ENCODE measurements at regions not wholly inside any gene's neighbourhood (a gene's known extent, or its start where the extent isn't known, plus 50 kb on each side); places are given as distances from the start of the nearest gene placed in this dataset.

GRCh38 chr2:36173760-36174404 is 181.7 kb upstream of the CRIM1 start (continued):
- no peak for TF ChIP-seq CHD2 (IDR thresholded peaks at IDR 0.05; ENCODE audit: low read length, partially characterized antibody)
- no peak for TF ChIP-seq NFIC (IDR thresholded peaks at IDR 0.05; ENCODE audit: borderline replicate concordance)
- TF ChIP-seq RAD21 (IDR thresholded peaks at IDR 0.05; ENCODE audit: low read length), result no peak
- no peak for TF ChIP-seq FOSL2 (IDR thresholded peaks at IDR 0.05; ENCODE audit: borderline replicate concordance, low read depth)
- TF ChIP-seq USF2 (IDR thresholded peaks at IDR 0.05; ENCODE audit: borderline replicate concordance, low read depth, low read length), result no peak
- no peak for TF ChIP-seq IRF3 (IDR thresholded peaks at IDR 0.05; ENCODE audit: low read depth, low read length)
- TF ChIP-seq FOXJ3 (CRISPR knock-in tag; IDR thresholded peaks at IDR 0.05), result no peak
- no peak for TF ChIP-seq MEF2A (IDR thresholded peaks at IDR 0.05; ENCODE audit: borderline replicate concordance, low read depth)
- no peak for TF ChIP-seq PBX3 (IDR thresholded peaks at IDR 0.05)
- TF ChIP-seq EP300 (IDR thresholded peaks at IDR 0.05; ENCODE audit: borderline replicate concordance in 1 of 2, low read depth in 1 of 2, low read length in 1 of 2), result no peak

DNA sequence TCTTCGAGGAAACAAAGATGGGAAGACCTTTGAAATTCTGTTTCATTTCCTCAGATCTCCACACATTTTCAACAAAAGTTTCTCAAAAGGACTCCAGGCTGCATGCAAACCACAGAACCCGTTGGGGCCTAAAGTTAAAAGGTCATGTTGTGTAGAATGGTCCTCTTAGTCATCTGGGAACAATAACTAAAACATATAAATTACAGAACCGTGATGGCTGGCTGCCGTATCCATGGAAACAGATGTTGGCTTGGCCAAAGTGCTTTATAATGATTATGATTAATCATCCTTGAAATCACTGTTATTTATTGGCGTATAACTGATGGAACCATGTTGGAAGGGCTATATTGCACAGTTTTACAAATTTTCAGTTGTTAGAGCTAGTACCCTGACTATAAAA is 182.8 kb upstream of the CRIM1 start:
- no peak for DNase-seq
- H3K9ac ChIP-seq, result no peak overlapping the region
- H3K79me2 ChIP-seq (ENCODE audit: insufficient read depth), result no peaks in the 10 kb centered on the region
- ChIA-PET CTCF (interaction anchor here (1.1 kb wide), 1 partner anchor 15 kb away, joined by 3 read pairs; no protein-coding TSS in a partner anchor), POLR2A (no interaction called here)
- 9% methylated on average over 5 of the region's 5 CpGs for WGBS (ENCODE audit: low lambda C conversion rate)
- no peaks in the 10 kb centered on the region for H4K20me1 ChIP-seq (ENCODE audit: insufficient read depth)
- H3K4me2 ChIP-seq, result no peak overlapping the region
- no peak overlapping the region for H3K4me3 ChIP-seq (ENCODE audit: low read depth in 2 of 2, low read length in 1 of 2)
- no peaks in the 10 kb centered on the region for H3K27me3 ChIP-seq (ENCODE audit: insufficient read depth)
- H3K9me2 ChIP-seq, result no peaks in the 10 kb centered on the region
- H3K27ac ChIP-seq (ENCODE audit: low read depth in 2 of 2, low read length in 1 of 2), result no peak overlapping the region
- peaks cover 6% of the 10 kb centered on the region for H3F3A ChIP-seq (replicated peaks; ENCODE audit: insufficient read depth)
- no peak overlapping the region for H2AFZ ChIP-seq (ENCODE audit: low read depth)
- no peaks in the 10 kb centered on the region for H3K4me1 ChIP-seq (ENCODE audit: control insufficient read depth in 1 of 2, insufficient read depth in 2 of 2, low read depth in 1 of 2, low read length in 1 of 2)
- H3K9me3 ChIP-seq, result no peaks in the 10 kb centered on the region
- no peaks in the 10 kb centered on the region for H3K36me3 ChIP-seq (replicated peaks in 1 of 2; ENCODE audit: control insufficient read depth in 1 of 2, insufficient read depth in 2 of 2, low read length in 1 of 2)
- no peak for TF ChIP-seq USF2 (IDR thresholded peaks at IDR 0.05; ENCODE audit: borderline replicate concordance, low read depth, low read length)
- no peak for TF ChIP-seq EZH2phosphoT487 (IDR thresholded peaks at IDR 0.05; ENCODE audit: borderline replicate concordance, low read depth)
- TF ChIP-seq JUND (IDR thresholded peaks at IDR 0.05), result no peak
- TF ChIP-seq GATA2 (CRISPR knock-in tag; IDR thresholded peaks at IDR 0.05), result no peak
- no peak for TF ChIP-seq RFX5 (IDR thresholded peaks at IDR 0.05; ENCODE audit: low read length)
- TF ChIP-seq NRF1 (IDR thresholded peaks at IDR 0.05; ENCODE audit: low read depth, low read length), result no peak
- no peak for TF ChIP-seq GABPA (IDR thresholded peaks at IDR 0.05; ENCODE audit: low read depth)
- TF ChIP-seq, protein P1, sequence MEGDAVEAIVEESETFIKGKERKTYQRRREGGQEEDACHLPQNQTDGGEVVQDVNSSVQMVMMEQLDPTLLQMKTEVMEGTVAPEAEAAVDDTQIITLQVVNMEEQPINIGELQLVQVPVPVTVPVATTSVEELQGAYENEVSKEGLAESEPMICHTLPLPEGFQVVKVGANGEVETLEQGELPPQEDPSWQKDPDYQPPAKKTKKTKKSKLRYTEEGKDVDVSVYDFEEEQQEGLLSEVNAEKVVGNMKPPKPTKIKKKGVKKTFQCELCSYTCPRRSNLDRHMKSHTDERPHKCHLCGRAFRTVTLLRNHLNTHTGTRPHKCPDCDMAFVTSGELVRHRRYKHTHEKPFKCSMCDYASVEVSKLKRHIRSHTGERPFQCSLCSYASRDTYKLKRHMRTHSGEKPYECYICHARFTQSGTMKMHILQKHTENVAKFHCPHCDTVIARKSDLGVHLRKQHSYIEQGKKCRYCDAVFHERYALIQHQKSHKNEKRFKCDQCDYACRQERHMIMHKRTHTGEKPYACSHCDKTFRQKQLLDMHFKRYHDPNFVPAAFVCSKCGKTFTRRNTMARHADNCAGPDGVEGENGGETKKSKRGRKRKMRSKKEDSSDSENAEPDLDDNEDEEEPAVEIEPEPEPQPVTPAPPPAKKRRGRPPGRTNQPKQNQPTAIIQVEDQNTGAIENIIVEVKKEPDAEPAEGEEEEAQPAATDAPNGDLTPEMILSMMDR (IDR thresholded peaks at IDR 0.05), result no peak
- no peak for TF ChIP-seq IRF3 (IDR thresholded peaks at IDR 0.05; ENCODE audit: low read depth, low read length)
- TF ChIP-seq POLR2AphosphoS5 (IDR thresholded peaks at IDR 0.05; ENCODE audit: low read depth, low read length), result no peak
- no peak for TF ChIP-seq FOXM1 (IDR thresholded peaks at IDR 0.05; ENCODE audit: low read depth)
- no peak for TF ChIP-seq TAF1 (IDR thresholded peaks at IDR 0.05; ENCODE audit: borderline replicate concordance, low read depth, low read length)
- TF ChIP-seq, protein P2, sequence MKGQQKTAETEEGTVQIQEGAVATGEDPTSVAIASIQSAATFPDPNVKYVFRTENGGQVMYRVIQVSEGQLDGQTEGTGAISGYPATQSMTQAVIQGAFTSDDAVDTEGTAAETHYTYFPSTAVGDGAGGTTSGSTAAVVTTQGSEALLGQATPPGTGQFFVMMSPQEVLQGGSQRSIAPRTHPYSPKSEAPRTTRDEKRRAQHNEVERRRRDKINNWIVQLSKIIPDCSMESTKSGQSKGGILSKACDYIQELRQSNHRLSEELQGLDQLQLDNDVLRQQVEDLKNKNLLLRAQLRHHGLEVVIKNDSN (IDR thresholded peaks at IDR 0.05; ENCODE audit: borderline replicate concordance, low read depth), result no peak
- no peak for TF ChIP-seq FOSL2 (IDR thresholded peaks at IDR 0.05; ENCODE audit: borderline replicate concordance, low read depth)
- no peak for TF ChIP-seq ELF1 (IDR thresholded peaks at IDR 0.05)
- TF ChIP-seq PBX3 (IDR thresholded peaks at IDR 0.05), result no peak
- TF ChIP-seq RAD21 (IDR thresholded peaks at IDR 0.05; ENCODE audit: low read length), result no peak

Measured in SK-N-SH (cell line).